SK-N-SH (cell line): ENCODE measurements at regions not wholly inside any gene's neighbourhood (a gene's known extent, or its start where the extent isn't known, plus 50 kb on each side); places are given as distances from the start of the nearest gene placed in this dataset.

Source experiments
- EP300 ChIP-seq, 2 experiments: IDR thresholded peaks; 2 replicates each; pipeline versions ENCODE4 v1.4.0 to v1.6.1; 2012; ENCODE audit warnings: borderline replicate concordance in 1 of 2, low read depth in 1 of 2, low read length in 1 of 2
- GATA2 ChIP-seq: sonication (generic); formaldehyde crosslinking; IDR thresholded peaks from 2 replicates; pipeline ENCODE4 v1.5.0; 2020; ENCODE audit warnings: mild to moderate bottlenecking, missing genetic modification reagents
- SIN3A ChIP-seq: IDR thresholded peaks from 2 replicates; pipeline ENCODE4 v1.6.1; 2012; ENCODE audit warnings: low read depth, mild to moderate bottlenecking, low read length, moderate library complexity, borderline replicate concordance
- TCF12 ChIP-seq: IDR thresholded peaks from 2 replicates; pipeline ENCODE4 v1.4.0; 2012
- YY1 ChIP-seq: IDR thresholded peaks from 2 replicates; pipeline ENCODE4 v1.4.0; 2012; ENCODE audit warnings: low read depth, mild to moderate bottlenecking
- TF ChIP-seq, protein P1 (sequence below): fragments of 200-600 bp; sonication (generic); IDR thresholded peaks from 2 replicates; pipeline ENCODE4 v1.6.1; 2017; ENCODE audit warnings: antibody characterized with exemption, mild to moderate bottlenecking, moderate library complexity
- TF ChIP-seq, protein P2 (sequence below): IDR thresholded peaks from 2 replicates; pipeline ENCODE4 v1.4.0; 2012; ENCODE audit warnings: low read depth
- TF ChIP-seq, protein P3 (sequence below): fragments of 150-350 bp; IDR thresholded peaks from 2 replicates; pipeline ENCODE4 v1.6.1; 2017; ENCODE audit warnings: antibody characterized with exemption, low read length, low read depth, borderline replicate concordance
- TF ChIP-seq, protein P4 (sequence below): fragments of 150-350 bp; IDR thresholded peaks from 2 replicates; pipeline ENCODE4 v1.6.1; 2016; ENCODE audit warnings: mild to moderate bottlenecking, low read depth, low read length

DNA sequence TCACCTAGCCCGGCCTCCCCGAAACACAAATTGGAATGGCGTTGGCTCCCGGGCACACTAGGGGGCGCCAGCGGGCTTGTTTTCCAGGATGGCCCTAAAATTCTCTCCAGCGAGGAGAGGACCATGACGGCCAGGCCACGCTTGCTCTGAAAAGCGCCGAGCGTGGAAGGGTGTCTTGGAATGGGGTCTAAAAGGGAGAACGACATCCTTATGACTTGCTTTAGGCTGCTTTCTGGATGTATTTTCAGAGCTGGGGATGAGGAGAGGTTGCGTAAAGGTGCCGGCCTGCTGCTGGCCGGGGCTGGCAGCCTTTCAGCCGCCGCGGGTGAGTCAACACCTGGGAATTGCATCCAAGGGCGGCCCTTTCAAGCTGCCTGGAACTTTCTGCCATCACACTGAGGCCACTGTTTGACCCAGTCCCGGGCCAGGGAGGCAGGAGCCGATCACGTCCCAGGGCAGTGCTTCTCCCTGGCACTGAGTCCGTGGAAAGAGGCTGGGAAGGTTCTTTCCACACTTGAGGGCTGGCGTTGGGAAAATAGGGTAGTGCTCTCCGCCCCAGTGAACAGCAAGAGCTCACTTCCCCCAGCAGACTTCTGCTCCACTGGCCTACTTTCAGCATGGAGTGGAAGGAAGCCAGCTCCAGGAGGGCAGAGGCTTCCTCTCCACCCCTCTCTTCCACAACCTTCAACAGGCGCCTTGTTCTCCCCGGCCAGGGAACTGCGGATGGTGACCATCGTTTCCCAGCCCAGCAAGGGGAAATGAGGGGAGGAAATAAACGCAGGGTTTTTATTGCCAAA lies 216.2 kb downstream of the TTC8 start:
- TF ChIP-seq SIN3A (peak; percentile 28; the same call in 1 of the 2 replicates), EP300 (IDR thresholded peaks at IDR 0.05; ENCODE audit: borderline replicate concordance in 1 of 2, low read depth in 1 of 2, low read length in 1 of 2) (peak in 1 of 2 experiments; percentile 34; a peak in 3 of 4 replicates), GATA2 (no peak), YY1 (peak; percentile 18; the same call in 1 of the 2 replicates), TCF12 (peak; percentile 27; the same call in 1 of the 2 replicates)
- TF ChIP-seq, protein P1, sequence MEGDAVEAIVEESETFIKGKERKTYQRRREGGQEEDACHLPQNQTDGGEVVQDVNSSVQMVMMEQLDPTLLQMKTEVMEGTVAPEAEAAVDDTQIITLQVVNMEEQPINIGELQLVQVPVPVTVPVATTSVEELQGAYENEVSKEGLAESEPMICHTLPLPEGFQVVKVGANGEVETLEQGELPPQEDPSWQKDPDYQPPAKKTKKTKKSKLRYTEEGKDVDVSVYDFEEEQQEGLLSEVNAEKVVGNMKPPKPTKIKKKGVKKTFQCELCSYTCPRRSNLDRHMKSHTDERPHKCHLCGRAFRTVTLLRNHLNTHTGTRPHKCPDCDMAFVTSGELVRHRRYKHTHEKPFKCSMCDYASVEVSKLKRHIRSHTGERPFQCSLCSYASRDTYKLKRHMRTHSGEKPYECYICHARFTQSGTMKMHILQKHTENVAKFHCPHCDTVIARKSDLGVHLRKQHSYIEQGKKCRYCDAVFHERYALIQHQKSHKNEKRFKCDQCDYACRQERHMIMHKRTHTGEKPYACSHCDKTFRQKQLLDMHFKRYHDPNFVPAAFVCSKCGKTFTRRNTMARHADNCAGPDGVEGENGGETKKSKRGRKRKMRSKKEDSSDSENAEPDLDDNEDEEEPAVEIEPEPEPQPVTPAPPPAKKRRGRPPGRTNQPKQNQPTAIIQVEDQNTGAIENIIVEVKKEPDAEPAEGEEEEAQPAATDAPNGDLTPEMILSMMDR: peak; percentile 99
- TF ChIP-seq, protein P2, sequence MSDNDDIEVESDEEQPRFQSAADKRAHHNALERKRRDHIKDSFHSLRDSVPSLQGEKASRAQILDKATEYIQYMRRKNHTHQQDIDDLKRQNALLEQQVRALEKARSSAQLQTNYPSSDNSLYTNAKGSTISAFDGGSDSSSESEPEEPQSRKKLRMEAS: peak; percentile 32; the same call in 1 of the 2 replicates
- TF ChIP-seq, protein P3, sequence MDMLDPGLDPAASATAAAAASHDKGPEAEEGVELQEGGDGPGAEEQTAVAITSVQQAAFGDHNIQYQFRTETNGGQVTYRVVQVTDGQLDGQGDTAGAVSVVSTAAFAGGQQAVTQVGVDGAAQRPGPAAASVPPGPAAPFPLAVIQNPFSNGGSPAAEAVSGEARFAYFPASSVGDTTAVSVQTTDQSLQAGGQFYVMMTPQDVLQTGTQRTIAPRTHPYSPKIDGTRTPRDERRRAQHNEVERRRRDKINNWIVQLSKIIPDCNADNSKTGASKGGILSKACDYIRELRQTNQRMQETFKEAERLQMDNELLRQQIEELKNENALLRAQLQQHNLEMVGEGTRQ: no peak
- TF ChIP-seq, protein P4, sequence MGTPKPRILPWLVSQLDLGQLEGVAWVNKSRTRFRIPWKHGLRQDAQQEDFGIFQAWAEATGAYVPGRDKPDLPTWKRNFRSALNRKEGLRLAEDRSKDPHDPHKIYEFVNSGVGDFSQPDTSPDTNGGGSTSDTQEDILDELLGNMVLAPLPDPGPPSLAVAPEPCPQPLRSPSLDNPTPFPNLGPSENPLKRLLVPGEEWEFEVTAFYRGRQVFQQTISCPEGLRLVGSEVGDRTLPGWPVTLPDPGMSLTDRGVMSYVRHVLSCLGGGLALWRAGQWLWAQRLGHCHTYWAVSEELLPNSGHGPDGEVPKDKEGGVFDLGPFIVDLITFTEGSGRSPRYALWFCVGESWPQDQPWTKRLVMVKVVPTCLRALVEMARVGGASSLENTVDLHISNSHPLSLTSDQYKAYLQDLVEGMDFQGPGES: no peak
